H1 (cell line): ENCODE measurements at regions not wholly inside any gene's neighbourhood (a gene's known extent, or its start where the extent isn't known, plus 50 kb on each side); places are given as distances from the start of the nearest gene placed in this dataset.

Experiments used
- CTCF ChIA-PET: fragments of 300-600 bp; sonication (Branson Sonifier 250); formaldehyde crosslinking; loops from one replicate; lab custom pipeline; 2021; ENCODE audit not compliant: partially characterized antibody; lab: Charles Lee
- POLR2A ChIA-PET: fragments of 300-600 bp; sonication (Branson Sonifier 250); formaldehyde crosslinking; loops from one replicate; lab custom pipeline; 2021; ENCODE audit warnings: inconsistent platforms; ENCODE audit not compliant: partially characterized antibody; lab: Charles Lee
- DNase-seq, 2 experiments: peaks; one replicate each; pipeline versions ENCODE4 v3.0.0 to v3.0.0-alpha.2; 2010 to 2022; ENCODE audit warnings: low spot score in 2 of 2, low read depth in 1 of 2, mixed read lengths in 1 of 2
- FAIRE-seq: peaks from 2 replicates; lab custom pipeline; 2011; peaks lifted over from hg19 to GRCh38; lab: Jason Lieb, UNC
- H2AFZ ChIP-seq: 2 replicates; pipeline ENCODE4 v1.8.1; 2012; ENCODE audit warnings: low read length, inconsistent platforms
- H2AK5ac ChIP-seq: 2 replicates; pipeline ENCODE4 v1.6.1; 2013; ENCODE audit warnings: low read depth, low read length
- H2BK120ac ChIP-seq: replicated peaks from 2 replicates; pipeline ENCODE3; 2013; ENCODE audit warnings: low read depth, low read length, inconsistent platforms
- H2BK12ac ChIP-seq: 2 replicates; pipeline ENCODE4 v1.6.1; 2013; ENCODE audit warnings: low read depth, low read length
- H2BK15ac ChIP-seq: 2 replicates; pipeline ENCODE4 v1.6.1; 2013; ENCODE audit warnings: low read length
- H2BK20ac ChIP-seq: 2 replicates; pipeline ENCODE4 v1.6.1; 2013; ENCODE audit warnings: low read length
- H2BK5ac ChIP-seq: 2 replicates; pipeline ENCODE4 v1.6.1; 2013; ENCODE audit warnings: low read depth, low read length
- H3K14ac ChIP-seq: 2 replicates; pipeline ENCODE4 v1.6.1; 2013; ENCODE audit warnings: inconsistent platforms; ENCODE audit not compliant: insufficient read length
- H3K18ac ChIP-seq: 2 replicates; pipeline ENCODE4 v1.6.1; 2013; ENCODE audit warnings: low read length; ENCODE audit errors: extremely low read depth
- H3K23ac ChIP-seq: 2 replicates; pipeline ENCODE4 v1.6.1; 2013; ENCODE audit warnings: inconsistent platforms; ENCODE audit not compliant: insufficient read length
- H3K23me2 ChIP-seq: 2 replicates; pipeline ENCODE4 v1.6.1; 2013; ENCODE audit warnings: low read depth, low read length
- H3K27ac ChIP-seq: 2 replicates; pipeline ENCODE4 v1.6.1; 2011; ENCODE audit warnings: low read depth, low read length, inconsistent platforms
- H3K27me3 ChIP-seq, 4 experiments: replicated peaks in 1 of 4; 1 replicate in 1 of 4; 2 replicates in 3 of 4; pipeline versions ENCODE4 v1.6.1 to v1.8.1; 2011 to 2013; ENCODE audit warnings: low read length in 3 of 4, mild to moderate bottlenecking in 3 of 4, inconsistent platforms in 2 of 4, mixed read lengths in 2 of 4, moderate library complexity in 1 of 4; ENCODE audit not compliant: control insufficient read depth in 3 of 4, insufficient read depth in 3 of 4; ENCODE audit errors: extremely low read depth in 1 of 4
- H3K36me3 ChIP-seq, 4 experiments: 2 replicates each; pipeline versions ENCODE4 v1.6.1 to v1.8.1; 2011 to 2013; ENCODE audit warnings: mild to moderate bottlenecking in 4 of 4, low read length in 3 of 4, moderate library complexity in 2 of 4, control low read depth in 1 of 4, inconsistent platforms in 1 of 4; ENCODE audit not compliant: insufficient read depth in 4 of 4, control insufficient read depth in 2 of 4
- H3K4ac ChIP-seq: replicated peaks from 2 replicates; pipeline ENCODE3; 2013; ENCODE audit warnings: low read length, low read depth, mixed read lengths, inconsistent platforms; ENCODE audit not compliant: insufficient read length
- H3K4me1 ChIP-seq, 4 experiments: replicated peaks in 1 of 4; 1 replicate in 1 of 4; 2 replicates in 3 of 4; pipeline versions ENCODE4 v1.6.1 to v1.8.1; 2011 to 2013; ENCODE audit warnings: low read length in 3 of 4, inconsistent platforms in 2 of 4, mixed read lengths in 1 of 4; ENCODE audit not compliant: insufficient read depth in 4 of 4, control insufficient read depth in 3 of 4
- H3K4me2 ChIP-seq, 2 experiments: 2 replicates each; pipeline versions ENCODE4 v1.6.1 to v1.8.1; 2011 to 2013; ENCODE audit warnings: low read depth in 2 of 2, low read length in 2 of 2, control low read depth in 1 of 2, inconsistent platforms in 1 of 2, mild to moderate bottlenecking in 1 of 2; ENCODE audit not compliant: insufficient read depth in 1 of 2
- H3K4me3 ChIP-seq, 4 experiments: fragments of 200-600, 300-600 bp in 1 of 4; sonication (generic), shearing (Covaris generic), sonication (Bioruptor Twin) in 1 of 4; 2 replicates each; pipeline versions ENCODE4 v1.5.1 to v1.8.1; 2011 to 2016; ENCODE audit warnings: low read length in 4 of 4, low read depth in 3 of 4, control low read depth in 2 of 4, inconsistent platforms in 2 of 4, mild to moderate bottlenecking in 2 of 4, mixed read lengths in 1 of 4, moderate library complexity in 1 of 4; ENCODE audit not compliant: insufficient read depth in 2 of 4; ENCODE audit errors: extremely low read depth in 1 of 4
- H3K56ac ChIP-seq: replicated peaks from 2 replicates; pipeline ENCODE3; 2013; ENCODE audit warnings: low read depth, mild to moderate bottlenecking, mixed read lengths, low read length, inconsistent platforms; ENCODE audit not compliant: insufficient read length
- H3K79me1 ChIP-seq: 2 replicates; pipeline ENCODE4 v1.6.1; 2013; ENCODE audit warnings: low read depth, low read length, control low read depth
- H3K79me2 ChIP-seq, 2 experiments: 2 replicates each; pipeline versions ENCODE4 v1.6.1 to v1.8.1; 2012 to 2013; ENCODE audit warnings: low read length in 2 of 2, mild to moderate bottlenecking in 2 of 2, inconsistent platforms in 1 of 2; ENCODE audit not compliant: insufficient read depth in 2 of 2, control insufficient read depth in 1 of 2
- H3K9ac ChIP-seq, 4 experiments: replicated peaks in 1 of 4; 1 replicate in 1 of 4; 2 replicates in 3 of 4; pipeline versions ENCODE4 v1.6.1 to v1.8.1; 2011 to 2013; ENCODE audit warnings: low read depth in 3 of 4, low read length in 3 of 4, control low read depth in 2 of 4, mild to moderate bottlenecking in 2 of 4, moderate library complexity in 2 of 4, inconsistent platforms in 1 of 4; ENCODE audit errors: extremely low read depth in 1 of 4
- H3K9me3 ChIP-seq, 2 experiments: 2 replicates each; pipeline versions ENCODE4 v1.6.1 to v1.8.1; 2012 to 2013; ENCODE audit warnings: mild to moderate bottlenecking in 2 of 2, moderate library complexity in 2 of 2, control low read depth in 1 of 2, inconsistent platforms in 1 of 2, low read depth in 1 of 2, low read length in 1 of 2, mixed read lengths in 1 of 2; ENCODE audit not compliant: insufficient read depth in 2 of 2
- H4K20me1 ChIP-seq, 2 experiments: replicated peaks in 1 of 2; 2 replicates each; pipeline versions ENCODE3 to v1.8.1; 2011 to 2013; ENCODE audit warnings: inconsistent platforms in 2 of 2, low read length in 2 of 2, mild to moderate bottlenecking in 1 of 2; ENCODE audit not compliant: insufficient read depth in 2 of 2, control insufficient read depth in 1 of 2
- H4K5ac ChIP-seq: 2 replicates; pipeline ENCODE4 v1.6.1; 2013; ENCODE audit warnings: low read length, low read depth, mixed read lengths, inconsistent platforms; ENCODE audit not compliant: insufficient read length
- H4K8ac ChIP-seq: 2 replicates; pipeline ENCODE4 v1.8.0; 2013; ENCODE audit warnings: mild to moderate bottlenecking, moderate library complexity, low read length, inconsistent platforms; ENCODE audit not compliant: insufficient read depth; ENCODE audit errors: extremely low read depth
- H4K91ac ChIP-seq: replicated peaks from 2 replicates; pipeline ENCODE3; 2013; ENCODE audit warnings: low read length, mixed read lengths, inconsistent platforms; ENCODE audit not compliant: insufficient read length
- ASH2L ChIP-seq: fragments of 200-600, 300-600 bp; sonication (generic); IDR thresholded peaks from one replicate; pipeline ENCODE4 v1.7.1; 2017; ENCODE audit warnings: low read length
- CTBP2 ChIP-seq: IDR thresholded peaks from 2 replicates; pipeline ENCODE4 v1.7.0; 2011; ENCODE audit warnings: borderline replicate concordance, mild to moderate bottlenecking, moderate library complexity, mixed read lengths, low read length; ENCODE audit not compliant: insufficient read depth, insufficient read length
- EP300 ChIP-seq, 2 experiments: IDR thresholded peaks; 1 replicate in 1 of 2; 2 replicates in 1 of 2; pipeline ENCODE4 v1.6.1; 2011 to 2012; ENCODE audit warnings: low read depth in 2 of 2, low read length in 2 of 2, mild to moderate bottlenecking in 2 of 2, borderline replicate concordance in 1 of 2, inconsistent platforms in 1 of 2, moderate library complexity in 1 of 2
- HDAC6 ChIP-seq: IDR thresholded peaks from one replicate; pipeline ENCODE4 v1.7.1; 2012; ENCODE audit warnings: low read depth, mild to moderate bottlenecking, inconsistent platforms, low read length, moderate library complexity
- MAFK ChIP-seq: IDR thresholded peaks from 2 replicates; pipeline ENCODE4 v1.6.1; 2012; ENCODE audit warnings: low read depth, mild to moderate bottlenecking, improper control_type of control experiment, low read length
- NANOG ChIP-seq: IDR thresholded peaks from 2 replicates; pipeline ENCODE4 v1.6.1; 2011; ENCODE audit warnings: low read length, low read depth, mild to moderate bottlenecking, inconsistent platforms; ENCODE audit not compliant: insufficient read depth, poor library complexity, severe bottlenecking
- POLR2A ChIP-seq, 2 experiments: IDR thresholded peaks; 1 replicate in 1 of 2; 2 replicates in 1 of 2; pipeline ENCODE4 v1.6.1; 2011; ENCODE audit warnings: low read depth in 2 of 2, low read length in 2 of 2, mild to moderate bottlenecking in 2 of 2; ENCODE audit errors: control extremely low read depth in 1 of 2
- RAD21 ChIP-seq, 2 experiments: IDR thresholded peaks in 1 of 2; conservative IDR thresholded peaks in 1 of 2; 2 replicates each; pipeline ENCODE4 v1.6.1; 2011; ENCODE audit warnings: low read depth in 2 of 2, low read length in 2 of 2, improper control_type of control experiment in 1 of 2, inconsistent platforms in 1 of 2, mild to moderate bottlenecking in 1 of 2, moderate library complexity in 1 of 2
- RBBP5 ChIP-seq: IDR thresholded peaks from 2 replicates; pipeline ENCODE4 v1.7.1; 2012; ENCODE audit warnings: low read depth, mild to moderate bottlenecking, inconsistent platforms, low read length, moderate library complexity, borderline replicate concordance
- SP4 ChIP-seq: IDR thresholded peaks from 2 replicates; pipeline ENCODE4 v1.6.1; 2012; ENCODE audit warnings: low read length, inconsistent platforms
- TBP ChIP-seq: IDR thresholded peaks from 2 replicates; pipeline ENCODE4 v1.6.1; 2011; ENCODE audit warnings: low read depth, low read length, improper control_type of control experiment
- TCF12 ChIP-seq: IDR thresholded peaks from 2 replicates; pipeline ENCODE4 v1.6.1; 2011; ENCODE audit warnings: low read depth, mild to moderate bottlenecking, low read length
- TEAD4 ChIP-seq: IDR thresholded peaks from 2 replicates; pipeline ENCODE4 v1.6.1; 2012; ENCODE audit warnings: low read depth, low read length, inconsistent platforms, mixed read lengths
- ZNF274 ChIP-seq: IDR thresholded peaks from 2 replicates; pipeline ENCODE4 v1.7.0; 2012; ENCODE audit warnings: low read length, borderline replicate concordance; ENCODE audit errors: extremely low read depth
- WGBS, 2 experiments: shearing (Covaris generic) in 1 of 2; methylation state at CpG; one replicate each; pipeline versions ENCODE4 v1.1.6 to v1.1.7; 2013 to 2015; ENCODE audit warnings: low lambda C conversion rate in 2 of 2, mixed read lengths in 2 of 2, inconsistent platforms in 1 of 2, low coverage in 1 of 2, missing lambda C conversion rate in 1 of 2; ENCODE audit not compliant: insufficient replicate concordance in 2 of 2, insufficient coverage in 1 of 2, insufficient read length in 1 of 2; ENCODE audit errors: extremely low coverage in 1 of 2, missing lambda C conversion rate in 1 of 2; 5-methylcytosine and 5-hydroxymethylcytosine counted together
- TF ChIP-seq, protein P1 (sequence below): IDR thresholded peaks from 2 replicates; pipeline ENCODE4 v1.6.1; 2012; ENCODE audit warnings: inconsistent platforms

DNA sequence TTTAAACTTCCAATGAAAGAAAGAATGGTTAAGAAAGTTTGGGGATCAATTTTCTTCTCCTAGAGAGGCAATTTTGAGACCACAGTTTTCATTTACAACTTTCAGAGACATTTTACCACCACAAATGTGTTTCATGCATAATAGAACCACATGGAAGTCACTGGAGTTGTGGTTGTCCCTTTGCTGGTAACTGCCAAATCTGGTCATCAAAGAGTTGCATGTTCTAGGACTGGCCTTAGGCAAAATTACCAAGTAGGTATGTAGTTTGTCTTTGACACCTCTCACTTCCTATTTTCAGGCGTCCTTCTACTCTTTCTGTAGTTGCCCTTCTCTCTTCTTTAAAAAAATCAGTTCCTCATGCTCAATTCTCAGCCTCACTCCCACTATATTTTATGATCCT lies 54.3 kb upstream of the TMX1 start:
- CTCF ChIA-PET: interaction anchor here (2.8 kb wide), 1 partner anchor 18 kb away, joined by 6 read pairs; no protein-coding TSS in a partner anchor
- FAIRE-seq: no peak
- TF ChIP-seq ZNF274 (no peak), SP4 (no peak), EP300 (IDR thresholded peaks at IDR 0.05; ENCODE audit: borderline replicate concordance in 1 of 2, low read depth in 2 of 2, low read length in 2 of 2) (no peak), HDAC6 (no peak), RBBP5 (no peak), RAD21 (IDR thresholded peaks at IDR 0.05 in 1 of 2, conservative IDR thresholded peaks at IDR 0.05 in 1 of 2; ENCODE audit: low read depth in 2 of 2, low read length in 2 of 2) (no peak), CTBP2 (no peak), TEAD4 (no peak), MAFK (no peak), NANOG (no peak), ASH2L (no peak), TBP (no peak), POLR2A (IDR thresholded peaks at IDR 0.05; ENCODE audit: control extremely low read depth in 1 of 2, low read depth in 2 of 2, low read length in 2 of 2) (no peak), TCF12 (no peak)
- TF ChIP-seq, protein P1, sequence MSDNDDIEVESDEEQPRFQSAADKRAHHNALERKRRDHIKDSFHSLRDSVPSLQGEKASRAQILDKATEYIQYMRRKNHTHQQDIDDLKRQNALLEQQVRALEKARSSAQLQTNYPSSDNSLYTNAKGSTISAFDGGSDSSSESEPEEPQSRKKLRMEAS: no peak

More for the DNA sequence above, 54.3 kb upstream of the TMX1 start:
- DNase-seq: no peak
- H4K91ac ChIP-seq: no peak overlapping the region
- H3K79me1 ChIP-seq: no peaks in the 10 kb centered on the region
- 56% methylated on average over 1 of the region's 1 CpG; no CpG with 5 or more reads in 1 of the 2 experiments for WGBS, 2 experiments
- H4K8ac ChIP-seq: no peak overlapping the region
- no peak overlapping the region for H3K18ac ChIP-seq
- H3K4me2 ChIP-seq: no peak overlapping the region
- H3K9ac ChIP-seq: no peak overlapping the region
- H2AFZ ChIP-seq: no peak overlapping the region
- H3K4me1 ChIP-seq: no peaks in the 10 kb centered on the region
- H3K14ac ChIP-seq: no peak overlapping the region
- H2BK5ac ChIP-seq: no peak overlapping the region
- POLR2A ChIA-PET: no interaction called here
- no peak overlapping the region for H3K27ac ChIP-seq
- no peak overlapping the region for H3K4me3 ChIP-seq
- no peak overlapping the region for H2BK20ac ChIP-seq
- H3K56ac ChIP-seq: no peak overlapping the region
- no peak overlapping the region for H3K23ac ChIP-seq
- no peak overlapping the region for H2BK15ac ChIP-seq
- no peak overlapping the region for H4K5ac ChIP-seq
- H4K20me1 ChIP-seq: no peaks in the 10 kb centered on the region
- H3K36me3 ChIP-seq: no peaks in the 10 kb centered on the region
- no peaks in the 10 kb centered on the region for H3K79me2 ChIP-seq
- no peak overlapping the region for H2BK12ac ChIP-seq
- H3K9me3 ChIP-seq: no peaks in the 10 kb centered on the region
- H3K23me2 ChIP-seq: no peaks in the 10 kb centered on the region; the same call in 1 of the 2 replicates
- no peaks in the 10 kb centered on the region for H3K27me3 ChIP-seq
- H3K4ac ChIP-seq: no peak overlapping the region
- H2AK5ac ChIP-seq: no peak overlapping the region
- no peak overlapping the region for H2BK120ac ChIP-seq
